HepG2 (cell line): ENCODE measurements at regions not wholly inside any gene's neighbourhood (a gene's known extent, or its start where the extent isn't known, plus 50 kb on each side); places are given as distances from the start of the nearest gene placed in this dataset.

Experiments used
- MAZ ChIP-seq, 2 experiments: sonication (generic) in 1 of 2; formaldehyde crosslinking in 1 of 2; IDR thresholded peaks; 2 replicates each; pipeline versions ENCODE4 v1.5.0 to v1.6.1; 2012 to 2020; ENCODE audit warnings: low read depth in 2 of 2, mild to moderate bottlenecking in 2 of 2, borderline replicate concordance in 1 of 2, improper control_type of control experiment in 1 of 2, low read length in 1 of 2, missing genetic modification reagents in 1 of 2, moderate library complexity in 1 of 2
- SOX6 ChIP-seq, 2 experiments: fragments of 450-650 bp in 1 of 2; sonication (generic) in 1 of 2; formaldehyde crosslinking in 1 of 2; IDR thresholded peaks; 2 replicates each; pipeline versions ENCODE4 v1.4.0 to v1.6.1; 2017 to 2020; ENCODE audit warnings: antibody characterized with exemption in 1 of 2, mild to moderate bottlenecking in 1 of 2, missing genetic modification reagents in 1 of 2
- SP4 ChIP-seq: sonication (generic); formaldehyde crosslinking; IDR thresholded peaks from 2 replicates; pipeline ENCODE4 v1.8.1; 2023; ENCODE audit warnings: mild to moderate bottlenecking, missing genetic modification reagents
- TBP ChIP-seq: sonication (generic); formaldehyde crosslinking; IDR thresholded peaks from 2 replicates; pipeline ENCODE4 v1.5.0; 2020; ENCODE audit warnings: missing genetic modification reagents
- TSC22D2 ChIP-seq: sonication (generic); formaldehyde crosslinking; IDR thresholded peaks from 2 replicates; pipeline ENCODE4 v1.5.1; 2020; ENCODE audit warnings: missing genetic modification reagents, mild to moderate bottlenecking, borderline replicate concordance
- ZBTB7A ChIP-seq: sonication (generic); formaldehyde crosslinking; IDR thresholded peaks from 2 replicates; pipeline ENCODE4 v1.8.0; 2022; ENCODE audit warnings: mild to moderate bottlenecking, missing genetic modification reagents
- ZNF329 ChIP-seq: sonication (generic); formaldehyde crosslinking; IDR thresholded peaks from 2 replicates; pipeline ENCODE4 v1.9.0; 2021; ENCODE audit warnings: low read depth, mild to moderate bottlenecking, missing genetic modification reagents
- ZSCAN21 ChIP-seq: sonication (generic); formaldehyde crosslinking; IDR thresholded peaks from 2 replicates; pipeline ENCODE4 v1.8.0; 2022; ENCODE audit warnings: mild to moderate bottlenecking, missing genetic modification reagents, moderate library complexity, borderline replicate concordance
- TF ChIP-seq, protein P1 (sequence below): sonication (generic); formaldehyde crosslinking; IDR thresholded peaks from 2 replicates; pipeline ENCODE4 v1.8.0; 2022; ENCODE audit warnings: mild to moderate bottlenecking, missing genetic modification reagents, moderate library complexity
- TF ChIP-seq, protein P2 (sequence below): sonication (generic); formaldehyde crosslinking; IDR thresholded peaks from 2 replicates; pipeline ENCODE4 v1.5.0; 2020; ENCODE audit warnings: mild to moderate bottlenecking, missing genetic modification reagents

DNA sequence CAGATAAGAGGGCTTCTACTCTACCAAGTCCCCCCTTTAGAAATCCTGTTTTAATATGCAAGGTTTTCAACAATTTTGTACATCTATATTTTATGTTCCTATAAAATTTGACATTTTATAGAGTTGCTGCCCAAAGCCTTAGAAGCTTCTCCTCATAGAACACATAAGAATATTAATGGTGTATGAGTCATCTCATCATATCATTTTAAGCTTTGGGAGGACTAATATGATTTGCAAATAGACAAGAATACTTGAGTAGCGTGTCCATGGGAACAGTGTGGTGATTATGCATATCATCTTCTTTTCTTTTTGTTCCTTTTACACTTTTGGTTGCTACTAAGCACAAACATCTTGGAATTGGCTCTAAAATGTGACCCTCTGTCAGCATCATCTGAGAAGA is 56.7 kb upstream of the HUWE1 start (continued):
- TF ChIP-seq, protein P1, sequence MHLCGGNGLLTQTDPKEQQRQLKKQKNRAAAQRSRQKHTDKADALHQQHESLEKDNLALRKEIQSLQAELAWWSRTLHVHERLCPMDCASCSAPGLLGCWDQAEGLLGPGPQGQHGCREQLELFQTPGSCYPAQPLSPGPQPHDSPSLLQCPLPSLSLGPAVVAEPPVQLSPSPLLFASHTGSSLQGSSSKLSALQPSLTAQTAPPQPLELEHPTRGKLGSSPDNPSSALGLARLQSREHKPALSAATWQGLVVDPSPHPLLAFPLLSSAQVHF (CRISPR knock-in tag) = no peak
- TF ChIP-seq TBP (CRISPR knock-in tag) (no peak), ZSCAN21 (CRISPR knock-in tag) (no peak), ZNF329 (CRISPR knock-in tag) (no peak), ZBTB7A (CRISPR knock-in tag) (no peak), SP4 (CRISPR knock-in tag) (no peak), TSC22D2 (CRISPR knock-in tag) (no peak), MAZ (IDR thresholded peaks at IDR 0.05; ENCODE audit: borderline replicate concordance, low read depth, low read length) (no peak), MAZ (CRISPR knock-in tag; IDR thresholded peaks at IDR 0.05; ENCODE audit: low read depth) (no peak), SOX6 (IDR thresholded peaks at IDR 0.05) (no peak), SOX6 (CRISPR knock-in tag; IDR thresholded peaks at IDR 0.05) (no peak)
- TF ChIP-seq, protein P2, sequence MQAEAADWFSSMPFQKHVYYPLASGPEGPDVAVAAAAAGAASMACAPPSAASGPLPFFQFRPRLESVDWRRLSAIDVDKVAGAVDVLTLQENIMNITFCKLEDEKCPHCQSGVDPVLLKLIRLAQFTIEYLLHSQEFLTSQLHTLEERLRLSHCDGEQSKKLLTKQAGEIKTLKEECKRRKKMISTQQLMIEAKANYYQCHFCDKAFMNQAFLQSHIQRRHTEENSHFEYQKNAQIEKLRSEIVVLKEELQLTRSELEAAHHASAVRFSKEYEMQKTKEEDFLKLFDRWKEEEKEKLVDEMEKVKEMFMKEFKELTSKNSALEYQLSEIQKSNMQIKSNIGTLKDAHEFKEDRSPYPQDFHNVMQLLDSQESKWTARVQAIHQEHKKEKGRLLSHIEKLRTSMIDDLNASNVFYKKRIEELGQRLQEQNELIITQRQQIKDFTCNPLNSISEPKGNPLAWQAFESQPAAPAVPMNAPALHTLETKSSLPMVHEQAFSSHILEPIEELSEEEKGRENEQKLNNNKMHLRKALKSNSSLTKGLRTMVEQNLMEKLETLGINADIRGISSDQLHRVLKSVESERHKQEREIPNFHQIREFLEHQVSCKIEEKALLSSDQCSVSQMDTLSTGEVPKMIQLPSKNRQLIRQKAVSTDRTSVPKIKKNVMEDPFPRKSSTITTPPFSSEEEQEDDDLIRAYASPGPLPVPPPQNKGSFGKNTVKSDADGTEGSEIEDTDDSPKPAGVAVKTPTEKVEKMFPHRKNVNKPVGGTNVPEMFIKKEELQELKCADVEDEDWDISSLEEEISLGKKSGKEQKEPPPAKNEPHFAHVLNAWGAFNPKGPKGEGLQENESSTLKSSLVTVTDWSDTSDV (CRISPR knock-in tag) = no peak
- TF ChIP-seq, all 625 proteins: peak for 0
